ENCODE measurements at regions not wholly inside any gene's neighbourhood (a gene's known extent, or its start where the extent isn't known, plus 50 kb on each side); places are given as distances from the start of the nearest gene placed in this dataset.

GRCh38 chrX:131762802-131763234, 218.9 kb downstream of the OR13H1 start (continued):
- no peak for TF ChIP-seq FOSB (CRISPR knock-in tag; IDR thresholded peaks at IDR 0.05)
- TF ChIP-seq RAD21 (conservative IDR thresholded peaks at IDR 0.05 in 1 of 2, IDR thresholded peaks at IDR 0.05 in 1 of 2): peak; percentile 77 to 90
- TF ChIP-seq ATOH8 (CRISPR knock-in tag; IDR thresholded peaks at IDR 0.05; ENCODE audit: low read depth): no peak
- TF ChIP-seq SMC3 (IDR thresholded peaks at IDR 0.05): peak; percentile 54
- no peak for TF ChIP-seq TP53 (CRISPR knock-in tag; IDR thresholded peaks at IDR 0.05)
- TF ChIP-seq HDAC2 (IDR thresholded peaks at IDR 0.05): no peak
- TF ChIP-seq NPAS2 (CRISPR knock-in tag; IDR thresholded peaks at IDR 0.05; ENCODE audit: borderline replicate concordance): no peak
- no peak for TF ChIP-seq POLR2AphosphoS2 (conservative IDR thresholded peaks at IDR 0.05; ENCODE audit: low read length)
- no peak for TF ChIP-seq ZSCAN20 (CRISPR knock-in tag; IDR thresholded peaks at IDR 0.05)
- no peak for TF ChIP-seq MYC (IDR thresholded peaks at IDR 0.05; ENCODE audit: borderline replicate concordance, low read length)
- TF ChIP-seq USF2 (IDR thresholded peaks at IDR 0.05): no peak
- no peak for TF ChIP-seq CBX8 (IDR thresholded peaks at IDR 0.05)
- TF ChIP-seq MAZ (IDR thresholded peaks at IDR 0.05; ENCODE audit: borderline replicate concordance, low read depth, low read length): no peak
- no peak for TF ChIP-seq HOXA7 (CRISPR knock-in tag; IDR thresholded peaks at IDR 0.05)
- no peak for TF ChIP-seq HEYL (CRISPR knock-in tag; IDR thresholded peaks at IDR 0.05)
- TF ChIP-seq POLR2A (IDR thresholded peaks at IDR 0.05; ENCODE audit: low read length): no peak
- TF ChIP-seq TFCP2L1 (CRISPR knock-in tag; IDR thresholded peaks at IDR 0.05): no peak
- peak; percentile 41 for TF ChIP-seq MAX (IDR thresholded peaks at IDR 0.05)
- no peak for TF ChIP-seq EHF (CRISPR knock-in tag; IDR thresholded peaks at IDR 0.05)
- peak; percentile 66 for TF ChIP-seq CTCF (IDR thresholded peaks at IDR 0.05)
- TF ChIP-seq ZNF302 (CRISPR knock-in tag; IDR thresholded peaks at IDR 0.05): no peak
- no peak for TF ChIP-seq HES2 (IDR thresholded peaks at IDR 0.05)
- TF ChIP-seq CBX2 (IDR thresholded peaks at IDR 0.05; ENCODE audit: borderline replicate concordance, low read depth): no peak
- no peak for TF ChIP-seq BHLHE40 (IDR thresholded peaks at IDR 0.05; ENCODE audit: low read depth, low read length)
- TF ChIP-seq JUNB (IDR thresholded peaks at IDR 0.05): no peak

GRCh38 chrX:131763674-131764073, 219.8 kb downstream of the OR13H1 start:
- H3K4me1 ChIP-seq: peaks cover 6% of the 10 kb centered on the region; the same call in 2 of the 3 replicates
- CTCF ChIA-PET: interaction anchor here (0.7 to 2.2 kb wide), 11 partner anchors 10 to 59 kb away, joined by 3 to 10 read pairs (median 4); no protein-coding TSS in a partner anchor
- 5% methylated on average over 9 of the region's 10 CpGs for WGBS (ENCODE audit: missing lambda C conversion rate)
- H3K4me2 ChIP-seq: peak overlapping the region; percentile 94
- FAIRE-seq (peak; percentile 99), ATAC-seq (peak; percentile 96 to 97), DNase-seq (ENCODE audit: low read depth in 1 of 2, low spot score in 1 of 2) (peak; percentile 69 to 94)
- no peaks in the 10 kb centered on the region for H3K9me3 ChIP-seq
- H3K27ac ChIP-seq: peak overlapping the region; percentile 69 to 88
- peak overlapping the region; percentile 40 for H3K4me3 ChIP-seq
- POLR2A ChIA-PET: no interaction called here
- no peak for TF ChIP-seq HMGXB4 (CRISPR knock-in tag; IDR thresholded peaks at IDR 0.05; ENCODE audit: borderline replicate concordance)
- no peak for TF ChIP-seq FOXS1 (CRISPR knock-in tag; IDR thresholded peaks at IDR 0.05)
- no peak for TF ChIP-seq ZNF302 (CRISPR knock-in tag; IDR thresholded peaks at IDR 0.05)
- no peak for TF ChIP-seq CBX8 (IDR thresholded peaks at IDR 0.05)
- TF ChIP-seq CTCF (IDR thresholded peaks at IDR 0.05): peak; percentile 66
- TF ChIP-seq RCOR1 (IDR thresholded peaks at IDR 0.05; ENCODE audit: low read depth, low read length): no peak
- TF ChIP-seq PHF8 (IDR thresholded peaks at IDR 0.05; ENCODE audit: borderline replicate concordance, low read depth): no peak
- TF ChIP-seq JUN (IDR thresholded peaks at IDR 0.05): peak in 1 of 2 experiments; percentile 37; a peak in 1 of 5 replicates
- no peak for TF ChIP-seq HEYL (CRISPR knock-in tag; IDR thresholded peaks at IDR 0.05)
- peak; percentile 72 for TF ChIP-seq SMC3 (IDR thresholded peaks at IDR 0.05)
- TF ChIP-seq ZC3H11A (IDR thresholded peaks at IDR 0.05): no peak
- no peak for TF ChIP-seq NFE2L2 (conservative IDR thresholded peaks at IDR 0.05; ENCODE audit: low read length)
- TF ChIP-seq FOSB (CRISPR knock-in tag; IDR thresholded peaks at IDR 0.05): no peak

Measured in A549 (cell line).